ENCODE measurements at regions not wholly inside any gene's neighbourhood (a gene's known extent, or its start where the extent isn't known, plus 50 kb on each side); places are given as distances from the start of the nearest gene placed in this dataset.

DNA sequence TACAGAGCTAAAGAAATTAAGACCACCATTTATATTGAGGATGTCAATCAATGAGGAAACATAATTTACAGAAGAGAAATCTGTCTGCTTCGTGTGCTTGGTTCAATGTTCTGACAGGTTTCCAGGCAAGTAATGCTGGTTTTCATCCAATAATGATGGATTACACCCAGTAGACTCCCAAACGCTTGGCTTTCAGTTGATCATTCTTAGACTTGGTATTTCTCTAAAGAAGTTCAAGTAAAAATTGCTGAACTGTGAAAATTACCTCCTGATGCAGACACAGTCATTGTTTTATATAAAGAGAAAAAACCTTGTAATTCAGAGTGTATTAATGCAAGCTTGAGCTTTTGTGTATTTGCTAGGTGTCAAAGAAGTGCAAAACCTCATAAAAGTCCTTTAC lies 85.0 kb downstream of the VCX3A start:
- TF ChIP-seq CTCF (IDR thresholded peaks at IDR 0.05; ENCODE audit: low read depth, low read length, missing input control) (no peak), RAD21 (IDR thresholded peaks at IDR 0.05) (no peak), GABPA (IDR thresholded peaks at IDR 0.05 in 1 of 2, conservative IDR thresholded peaks at IDR 0.05 in 1 of 2) (no peak), SP1 (IDR thresholded peaks at IDR 0.05) (no peak)
